Activated effector memory CD4-positive, alpha-beta T cell treated with anti-CD3 and anti-CD28 coated beads, Interleukin-2, amount 50 U/mL, for 16 hours (primary cell): ENCODE measurements at regions not wholly inside any gene's neighbourhood (a gene's known extent, or its start where the extent isn't known, plus 50 kb on each side); places are given as distances from the start of the nearest gene placed in this dataset.

Experiments used
- DNase-seq: peaks from one replicate; pipeline ENCODE4 v3.0.0-alpha.2; 2020

DNA sequence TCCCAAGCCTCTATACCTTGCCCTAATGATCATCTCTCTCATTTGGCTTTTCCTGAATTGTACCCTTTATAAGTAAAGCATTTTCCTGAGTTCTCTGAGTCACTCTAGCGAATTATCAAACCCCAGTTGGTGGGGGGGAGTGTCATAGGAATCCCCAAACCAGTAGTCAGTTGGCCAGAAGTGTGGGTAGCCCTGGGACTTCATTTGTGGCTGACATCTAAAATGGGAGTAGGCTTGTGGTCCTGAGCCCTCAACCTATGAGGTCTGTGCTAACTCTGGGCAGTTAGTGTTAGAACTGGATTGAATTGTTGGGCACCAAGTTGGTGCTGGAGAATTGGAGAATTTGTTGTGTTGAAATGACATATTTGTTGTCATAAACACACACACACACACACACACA lies 91.3 kb downstream of the BBS10 start:
- no peak for DNase-seq

DNA sequence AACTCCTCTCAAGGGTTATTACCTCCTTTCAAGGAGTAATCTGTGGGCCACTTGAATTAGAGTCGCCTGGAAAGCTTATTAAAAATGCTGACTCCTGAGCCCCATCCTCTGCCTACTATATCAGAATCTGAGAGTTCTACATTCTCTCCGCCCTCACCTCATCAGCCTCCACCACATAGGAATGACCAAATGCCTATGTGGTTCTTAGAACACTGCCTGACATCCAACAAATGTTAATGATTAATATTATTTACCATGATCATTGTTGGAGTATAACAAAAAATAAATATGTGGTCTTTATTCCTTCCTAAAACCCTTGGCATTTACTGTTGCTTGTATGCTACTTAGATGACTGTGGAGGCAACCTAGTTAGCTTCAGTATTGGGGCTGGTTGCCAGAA lies 91.9 kb downstream of the BBS10 start:
- no peak for DNase-seq

DNA sequence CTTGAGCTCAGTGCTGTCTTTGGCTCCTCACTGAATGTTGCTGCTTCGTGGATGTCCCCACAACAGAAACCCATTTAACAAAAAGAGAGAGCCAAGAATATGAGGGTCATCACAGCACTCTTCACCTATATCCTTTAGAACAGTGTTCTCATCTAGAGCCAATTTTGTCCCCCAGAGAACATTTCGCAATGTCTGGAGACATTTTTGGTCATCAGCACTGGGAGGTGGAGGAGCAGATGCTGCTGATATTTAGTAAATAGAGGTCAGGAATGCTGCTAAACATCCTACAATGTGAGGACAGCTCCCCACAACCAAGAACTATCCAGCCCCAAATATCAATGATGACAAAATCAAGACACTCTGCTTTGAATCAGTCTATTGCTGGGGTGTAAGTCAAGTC lies 92.5 kb downstream of the BBS10 start:
- DNase-seq, result no peak

DNA sequence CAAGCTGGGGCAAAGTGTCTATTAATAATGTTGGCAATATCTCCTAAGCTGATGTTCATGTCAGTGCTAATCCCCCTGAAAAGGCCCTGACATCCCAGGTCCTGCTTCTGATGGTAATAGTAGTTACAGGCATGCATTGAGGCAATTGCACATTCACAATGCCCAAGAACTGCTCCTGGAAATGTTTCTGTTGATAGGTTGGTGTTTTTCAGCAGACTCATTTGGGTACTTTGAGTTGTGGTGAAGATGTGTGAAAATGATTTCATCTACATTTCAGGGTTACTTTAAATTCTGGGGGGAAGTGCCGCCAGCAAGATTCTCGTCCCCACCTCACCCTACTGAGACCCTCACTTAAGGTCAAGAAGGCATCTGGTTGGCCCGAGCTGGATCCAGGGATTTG lies 92.9 kb downstream of the BBS10 start:
- no peak for DNase-seq

DNA sequence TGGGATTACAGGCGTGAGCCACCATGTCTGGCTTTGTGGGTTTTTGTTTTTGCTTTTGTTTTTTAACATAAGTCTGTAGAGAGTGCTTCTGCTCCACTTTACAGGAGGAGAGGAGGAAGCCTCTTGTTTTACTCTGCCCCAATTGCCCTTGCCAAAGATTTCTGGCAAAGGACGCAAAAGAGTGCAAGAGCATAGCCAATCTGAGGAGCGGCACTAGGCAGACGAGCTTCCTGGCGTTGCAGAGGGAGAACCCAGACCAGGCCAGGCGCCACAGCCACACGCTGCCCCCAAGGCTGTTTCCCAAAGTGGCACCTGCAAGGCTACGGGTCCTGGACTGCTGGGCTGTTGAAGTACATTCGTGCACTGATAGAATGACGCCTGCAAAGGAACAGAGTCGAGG lies 96.2 kb downstream of the BBS10 start:
- no peak for DNase-seq

DNA sequence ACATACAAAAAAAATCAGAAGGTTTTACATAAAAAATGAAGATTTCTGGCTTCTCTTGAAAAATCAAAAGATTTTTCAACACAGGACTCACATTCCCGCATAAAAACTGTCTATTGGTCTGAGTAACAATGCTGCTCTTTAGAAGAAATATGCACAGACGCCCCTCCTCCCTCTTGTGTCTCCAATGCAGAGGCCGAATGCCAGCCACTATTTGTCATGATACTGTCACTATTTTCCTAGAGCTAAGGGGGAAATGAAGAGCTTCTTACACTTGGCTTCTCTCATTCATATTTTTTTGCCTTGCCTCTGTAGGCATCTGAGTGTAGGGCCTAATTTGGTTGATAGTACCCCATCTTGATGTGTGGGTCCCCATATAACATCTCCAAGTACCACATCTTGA lies 98.0 kb downstream of the BBS10 start:
- no peak for DNase-seq

DNA sequence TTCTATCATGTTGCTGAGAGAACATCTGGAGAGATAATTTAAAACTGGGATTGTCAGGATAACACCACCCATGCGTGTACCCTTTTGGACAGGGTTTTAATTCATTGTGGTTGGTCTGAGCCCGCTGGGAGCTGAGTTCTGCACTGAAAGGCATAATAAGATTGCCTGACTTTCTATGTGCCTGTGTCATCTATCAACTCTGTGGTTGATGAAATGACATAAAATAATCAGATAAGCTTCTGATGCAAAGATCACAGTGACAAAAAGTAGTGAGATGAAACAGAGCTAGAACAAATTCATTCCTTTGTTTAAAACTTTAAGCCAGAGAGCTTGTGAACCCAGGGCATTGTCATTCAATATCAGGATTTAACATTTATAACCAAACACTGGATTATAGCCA lies 98.7 kb downstream of the BBS10 start:
- no peak for DNase-seq

DNA sequence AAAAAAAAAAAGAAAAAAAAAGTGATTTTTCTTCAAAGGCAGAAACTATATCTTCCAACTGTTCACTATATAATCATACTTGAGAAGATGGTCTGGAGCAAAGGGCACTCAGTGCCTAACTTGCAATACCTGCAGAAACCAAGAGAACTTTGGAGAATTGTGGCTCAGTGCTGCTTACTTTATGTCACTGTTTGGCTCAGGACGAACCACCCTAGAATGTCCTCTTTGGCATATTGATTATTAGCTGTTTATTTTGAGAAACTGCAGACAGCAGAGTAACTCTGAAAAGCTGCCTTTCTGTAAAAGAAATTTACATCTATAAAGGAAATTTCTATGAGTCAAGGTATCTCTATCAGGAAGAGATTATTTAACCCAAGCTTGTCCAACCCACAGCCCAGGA lies 100.2 kb downstream of the BBS10 start:
- no peak for DNase-seq

DNA sequence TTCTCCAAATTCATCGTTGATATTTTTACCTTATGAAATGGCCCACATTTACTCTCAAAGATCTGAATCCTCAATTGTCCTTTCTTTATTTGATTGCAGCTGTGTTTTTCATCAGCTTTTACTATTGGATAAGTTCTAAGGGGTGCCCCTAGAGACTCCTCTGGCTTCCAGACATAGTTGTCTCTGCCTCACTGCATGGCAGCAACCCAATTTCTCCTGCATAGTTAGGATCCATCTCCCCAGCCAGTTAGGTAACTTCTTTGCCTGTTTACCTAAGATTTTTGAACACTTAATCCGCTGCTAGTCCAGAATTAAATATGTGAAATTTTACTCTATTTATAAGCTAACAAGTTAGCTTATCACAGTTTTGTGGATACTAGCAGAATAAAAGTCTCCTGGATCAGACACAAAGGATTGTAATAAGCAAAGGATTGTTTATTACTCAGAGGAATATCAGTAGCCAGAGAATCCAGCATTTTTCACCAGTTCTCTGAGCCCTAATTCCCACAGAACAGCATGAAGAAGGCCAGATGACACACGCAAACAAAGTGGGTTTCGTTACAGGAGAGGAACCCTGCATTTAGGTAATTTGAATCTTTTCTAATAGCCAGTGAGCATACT lies 101.1 kb downstream of the BBS10 start:
- DNase-seq, result no peak

DNA sequence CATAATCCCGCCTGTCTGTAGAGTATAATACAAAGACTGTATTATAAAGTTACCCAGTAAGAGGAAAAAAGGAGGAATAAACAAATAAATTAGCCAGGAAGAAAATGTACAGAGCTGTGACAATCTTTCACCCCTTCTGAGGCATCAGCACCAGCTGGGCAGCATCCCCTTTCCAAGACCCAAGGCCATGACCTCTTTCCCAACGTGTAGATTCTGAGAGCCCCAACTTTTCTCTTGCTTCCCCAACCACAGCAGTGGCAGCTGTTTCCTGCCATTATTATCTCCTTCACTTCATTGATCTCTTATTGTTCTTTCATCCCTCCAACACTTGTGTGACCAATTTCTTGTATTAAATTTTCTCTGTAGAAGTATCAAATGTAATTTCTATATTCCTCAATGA lies 101.6 kb downstream of the BBS10 start:
- DNase-seq, result no peak

DNA sequence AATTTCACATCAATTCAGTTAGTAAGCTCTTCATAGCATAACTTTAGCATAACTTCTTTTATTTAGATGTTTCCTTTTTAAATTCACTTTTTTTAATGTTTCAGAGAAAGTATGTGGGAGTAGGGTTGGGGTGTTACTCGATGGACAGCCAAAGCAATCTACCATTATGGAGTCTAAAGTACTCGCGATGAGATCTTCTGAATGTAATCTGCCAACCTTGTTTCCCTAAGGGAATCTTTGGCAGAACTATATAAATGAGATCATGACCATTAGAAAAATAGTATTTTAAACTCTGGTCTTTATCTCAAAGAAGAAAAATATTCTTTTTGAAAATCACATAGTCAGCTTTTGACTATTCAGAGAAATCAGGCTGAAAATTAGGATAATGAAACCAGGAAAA lies 103.9 kb downstream of the BBS10 start:
- DNase-seq, result no peak

DNA sequence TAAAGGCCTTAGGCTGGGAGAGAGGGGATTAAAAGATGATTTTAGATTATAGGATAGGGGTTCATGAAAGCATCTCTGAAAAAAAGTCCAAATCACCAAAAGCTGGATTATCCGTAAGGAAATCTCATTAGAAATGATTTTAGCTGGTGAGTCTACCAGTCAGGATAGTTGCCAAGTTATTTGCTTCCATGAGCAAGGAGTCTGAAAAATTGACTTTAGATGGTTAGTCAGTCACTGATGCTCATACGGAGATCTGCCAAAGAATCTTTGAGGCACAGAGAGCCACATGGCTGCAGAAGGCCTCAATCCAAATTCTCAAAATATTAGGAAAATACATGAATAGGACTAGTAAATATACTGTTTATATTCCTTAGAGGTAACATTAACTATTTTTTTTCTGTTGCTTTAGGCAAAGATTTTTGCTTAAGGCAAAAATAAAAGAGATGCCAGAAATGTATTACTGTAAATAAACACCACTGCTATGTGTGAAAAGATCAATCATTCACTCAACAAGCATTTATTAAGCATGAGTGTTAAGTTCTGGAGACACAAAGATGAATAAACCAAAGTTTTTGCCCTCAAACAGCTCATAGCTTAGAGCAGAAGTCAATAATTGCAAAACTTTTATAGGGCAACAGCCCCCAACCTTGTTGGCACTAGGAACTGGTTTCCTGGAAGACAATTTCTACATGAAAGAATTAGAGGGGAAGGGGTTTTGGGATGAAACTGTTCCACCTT lies 105.2 kb downstream of the BBS10 start:
- DNase-seq, result no peak

DNA sequence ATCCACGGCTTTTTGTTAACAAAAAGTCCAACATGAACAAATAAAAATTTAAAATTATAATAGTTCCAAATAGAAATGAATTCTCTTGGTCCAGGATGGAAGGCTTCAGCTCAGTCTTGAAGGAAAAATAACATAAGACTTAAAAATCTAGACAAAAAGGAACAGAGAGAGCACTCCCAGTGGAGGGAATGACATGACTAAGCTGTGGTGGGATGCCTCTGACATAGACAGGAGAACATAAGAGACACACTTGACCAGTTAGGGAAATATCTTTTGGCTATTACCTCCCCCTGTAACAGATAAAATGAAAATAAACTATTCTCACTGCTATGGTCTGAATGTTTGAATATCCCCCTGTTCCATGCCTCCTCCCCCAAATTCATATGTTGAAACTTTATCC lies 106.8 kb downstream of the BBS10 start:
- DNase-seq, result no peak

DNA sequence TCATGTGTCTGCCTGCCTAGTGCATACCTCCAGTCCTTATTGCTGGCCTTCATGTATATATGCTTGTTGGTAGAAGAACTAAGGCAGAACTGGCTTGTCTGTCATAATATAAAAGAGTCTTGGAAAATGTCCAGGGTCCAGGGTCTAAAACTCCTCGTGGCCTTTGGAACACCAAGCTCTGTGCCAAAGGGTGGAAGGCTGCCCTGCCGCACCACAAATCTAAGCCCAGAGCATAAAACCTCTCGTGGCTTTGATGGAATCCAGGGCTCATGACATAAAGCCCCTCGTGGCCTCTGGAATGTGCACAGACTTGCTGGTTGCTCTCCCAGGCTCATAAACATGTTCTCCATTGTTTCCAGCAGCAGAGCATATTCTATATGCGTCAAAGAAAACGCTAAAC lies 107.9 kb downstream of the BBS10 start:
- no peak for DNase-seq

DNA sequence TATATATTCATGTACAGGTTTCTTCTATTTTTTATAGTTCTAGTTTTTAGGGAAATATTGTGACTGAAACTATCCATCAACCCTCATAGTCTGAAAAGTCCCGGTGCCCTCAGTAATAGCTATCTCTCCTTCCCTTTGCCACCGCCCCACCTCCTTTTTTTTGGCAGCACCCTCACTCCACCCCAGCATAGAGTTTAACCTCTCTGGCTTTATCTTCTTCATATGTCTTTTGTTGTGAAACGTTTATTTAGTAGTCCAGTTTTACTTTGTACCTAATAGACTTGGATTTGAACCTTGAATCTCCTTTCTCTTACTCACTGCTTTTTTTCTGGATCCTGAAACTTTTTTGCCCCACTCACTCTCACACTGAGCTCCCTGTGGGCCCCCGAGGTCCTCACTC lies 109.5 kb downstream of the BBS10 start:
- DNase-seq, result no peak

DNA sequence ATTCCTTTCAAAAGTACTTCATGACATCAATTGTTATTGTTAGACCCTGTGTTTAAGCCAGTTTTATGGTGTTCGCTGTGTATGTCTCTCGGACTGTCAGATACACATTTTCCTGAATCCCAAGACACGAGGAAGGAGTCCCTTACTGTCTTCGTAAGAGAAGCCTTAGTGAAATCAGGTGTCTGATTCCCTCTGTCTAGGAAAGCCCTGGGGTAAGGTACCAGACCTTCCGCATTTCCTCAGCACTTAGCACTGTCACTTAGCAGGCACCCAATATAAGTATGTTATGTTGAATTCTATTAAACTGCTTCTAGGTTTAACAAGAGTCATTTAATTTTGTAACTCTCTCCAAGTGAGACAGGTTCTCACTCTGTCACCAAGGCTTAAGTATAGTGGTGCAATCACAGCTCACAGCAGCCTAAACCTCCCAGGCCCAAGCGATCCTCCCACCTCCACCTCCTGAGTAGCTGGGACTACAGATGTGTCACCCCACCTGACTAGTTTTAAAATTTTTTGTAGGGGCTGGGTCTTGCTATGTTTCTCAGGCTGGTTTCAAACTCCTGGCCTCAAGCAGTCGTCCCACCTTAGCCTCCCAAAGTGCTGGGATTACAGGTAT lies 111.0 kb downstream of the BBS10 start:
- no peak for DNase-seq

DNA sequence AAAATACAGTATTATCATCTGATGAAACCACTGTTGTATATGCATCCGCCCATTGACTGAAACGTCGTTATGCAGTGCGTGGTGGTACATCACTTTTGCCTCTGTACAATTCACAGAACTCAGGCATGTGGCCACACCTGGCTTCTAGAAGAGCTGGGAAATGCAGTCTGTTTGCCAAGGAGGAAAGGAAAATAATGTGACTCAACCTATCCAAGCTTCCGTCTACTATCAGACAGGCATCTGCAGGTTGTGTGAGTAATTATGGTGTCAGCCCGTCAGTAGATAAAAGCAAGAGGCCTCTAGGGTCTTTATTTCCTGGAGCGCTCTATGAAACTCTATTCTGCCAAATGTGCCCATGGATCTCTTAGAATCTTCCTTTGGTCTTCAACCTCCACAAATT lies 111.6 kb downstream of the BBS10 start:
- DNase-seq, result no peak

DNA sequence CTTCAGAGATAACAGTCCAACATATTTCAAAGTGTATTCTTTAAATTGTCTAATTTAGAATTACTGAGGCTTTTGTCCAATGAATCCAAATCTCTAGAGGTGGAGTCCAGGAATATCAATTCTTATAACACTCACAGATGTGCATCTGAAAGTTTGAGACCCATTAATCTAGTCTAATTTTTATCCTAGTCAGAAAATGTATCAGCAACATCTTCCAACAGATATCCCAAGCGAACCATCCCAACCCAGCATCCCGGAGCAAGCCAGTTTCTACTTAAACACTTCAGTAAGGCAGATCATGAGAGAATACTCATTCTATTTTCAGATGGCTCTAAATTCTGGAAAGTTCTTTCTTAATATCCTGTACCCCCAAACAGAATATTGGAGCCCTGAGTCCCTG lies 113.5 kb downstream of the BBS10 start:
- DNase-seq, result no peak

DNA sequence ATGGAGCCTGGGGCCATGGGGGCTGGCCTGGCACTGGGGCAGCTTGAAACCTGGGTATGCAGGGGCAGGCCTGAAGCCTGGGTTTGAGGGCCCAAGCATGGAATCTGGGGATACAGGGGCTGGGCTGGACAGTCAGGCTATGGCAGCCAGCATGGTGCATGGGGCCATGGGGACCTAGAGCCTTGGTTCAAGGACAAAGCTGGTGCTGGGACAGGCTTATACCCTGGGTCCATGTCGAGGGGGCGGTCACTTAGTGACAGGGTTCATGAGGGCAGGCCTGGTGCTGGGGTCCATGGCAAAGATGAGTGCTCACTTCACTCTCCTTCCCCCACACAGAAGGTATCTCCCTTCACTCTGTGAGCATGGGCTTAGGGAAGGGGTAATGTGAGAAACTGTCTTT lies 116.2 kb downstream of the BBS10 start:
- no peak for DNase-seq

DNA sequence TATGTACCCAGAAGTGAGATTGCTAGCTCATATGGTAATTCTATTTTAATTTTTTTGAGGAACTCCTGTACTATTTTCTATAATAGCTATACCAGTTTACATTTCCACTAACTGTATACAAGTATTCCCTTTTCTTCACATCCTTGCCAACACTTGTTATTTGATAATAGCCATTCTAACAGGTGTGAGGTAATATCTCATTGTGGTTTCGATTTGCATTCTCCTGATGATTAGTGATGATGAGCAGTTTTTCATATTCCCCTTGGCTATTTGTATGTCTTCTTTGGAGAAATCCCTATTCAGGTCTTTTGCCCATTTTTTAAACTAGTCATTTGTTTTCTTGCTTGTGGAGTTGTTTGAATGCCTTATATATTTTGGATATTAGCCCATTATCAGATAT lies 121.3 kb downstream of the BBS10 start:
- DNase-seq, result no peak

DNA sequence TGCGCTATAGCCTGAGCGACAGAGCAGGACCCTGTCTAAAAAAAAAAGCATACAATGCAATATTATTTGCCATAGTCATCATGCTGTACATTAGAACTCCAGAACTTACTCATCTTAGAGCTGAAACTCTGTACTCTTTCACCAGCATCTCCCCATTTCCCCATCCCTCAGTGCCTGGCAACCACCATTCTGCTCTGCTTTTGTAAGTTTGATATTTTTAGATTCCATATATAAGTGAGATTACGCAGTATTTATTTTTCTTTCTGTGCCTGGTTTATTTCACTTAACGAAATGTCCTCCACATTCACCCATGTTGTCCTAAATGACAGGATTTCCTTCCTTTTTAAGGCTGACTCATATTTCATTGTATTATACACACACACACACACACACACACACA lies 121.8 kb downstream of the BBS10 start:
- DNase-seq, result no peak

DNA sequence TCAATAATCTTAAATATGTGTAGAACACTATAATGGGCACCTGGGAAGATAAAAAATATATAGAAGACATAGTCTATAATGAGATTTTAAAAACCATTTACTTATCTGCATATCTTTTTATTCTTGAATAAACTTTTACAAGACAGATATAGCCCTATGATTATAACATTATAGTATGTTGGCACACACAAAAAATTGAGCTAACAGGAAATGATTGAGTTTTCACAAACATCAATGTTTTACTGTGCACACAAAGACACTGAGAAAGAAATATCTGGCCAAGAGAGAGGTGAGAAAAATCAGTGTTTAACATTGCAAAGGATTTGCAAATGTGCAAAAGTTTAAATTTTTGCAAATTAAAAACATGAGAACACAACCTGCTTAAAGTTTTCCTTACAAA lies 124.3 kb downstream of the BBS10 start:
- no peak for DNase-seq

DNA sequence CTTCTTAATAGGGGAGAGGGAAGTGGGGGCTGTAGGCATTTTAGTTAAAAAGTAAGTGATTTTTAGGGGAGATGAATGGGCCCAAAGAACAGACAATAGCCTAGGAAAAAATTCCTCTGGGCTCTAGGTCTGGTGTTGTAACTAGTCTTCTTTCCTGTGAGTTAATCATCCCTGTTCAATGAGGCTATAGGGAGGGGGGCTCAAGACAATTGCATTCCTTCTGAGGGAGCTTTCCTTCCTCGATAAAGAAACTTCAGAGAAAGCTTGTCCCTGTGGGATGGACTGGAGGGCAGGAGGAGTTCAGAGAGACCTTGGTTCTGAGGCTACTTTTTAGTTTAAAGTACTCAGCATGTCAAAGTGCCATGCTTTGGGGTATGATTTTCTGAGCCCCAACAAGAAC lies 127.2 kb downstream of the BBS10 start:
- no peak for DNase-seq

DNA sequence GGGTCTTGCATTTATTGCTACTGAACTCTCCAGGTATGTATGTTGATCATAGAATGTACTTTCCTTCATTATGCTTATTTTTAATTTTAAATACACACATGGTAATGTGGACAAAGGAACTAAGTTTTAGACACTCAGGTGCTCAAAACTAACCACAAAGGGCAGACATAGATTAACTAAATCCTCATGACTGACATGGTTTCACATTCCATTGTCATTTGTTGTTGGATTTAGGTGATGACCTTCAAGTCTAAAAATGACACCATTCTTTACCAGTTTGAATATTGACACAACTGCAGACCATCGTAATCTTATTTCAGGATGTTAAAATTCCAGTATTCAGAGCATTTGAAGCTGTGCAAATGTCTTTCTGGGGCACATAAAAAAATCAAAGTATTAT lies 128.4 kb downstream of the BBS10 start:
- DNase-seq, result no peak
